Ovary (tissue), 7 donors: ENCODE measurements at regions not wholly inside any gene's neighbourhood (a gene's known extent, or its start where the extent isn't known, plus 50 kb on each side); places are given as distances from the start of the nearest gene placed in this dataset.
"Not testable (repeated sequence)": the region's sequence is repeated elsewhere in the genome, so short reads cannot be mapped to it uniquely, and the experiment has no call there.

Experiments
- DNase-seq, 5 donors: peaks; one replicate each; pipeline ENCODE4 v3.0.0-alpha.2; 2019 to 2020
- H3K27ac ChIP-seq, 2 donors: fragments of 200-600 bp; one replicate each; pipeline versions ENCODE4 v1.5.1 to v1.8.0; 2019 to 2022
- H3K27me3 ChIP-seq: fragments of 200-600 bp; one replicate; pipeline ENCODE4 v1.8.0; 2022
- H3K36me3 ChIP-seq: fragments of 200-600 bp; sonication (generic); one replicate; pipeline ENCODE4 v1.5.1; 2019
- H3K4me1 ChIP-seq: one replicate; pipeline ENCODE4 v1.8.1; 2013; ENCODE audit warnings: mild to moderate bottlenecking, moderate library complexity; ENCODE audit not compliant: insufficient read depth
- H3K4me3 ChIP-seq: fragments of 200-600 bp; sonication (generic); one replicate; pipeline ENCODE4 v1.5.1; 2017
- H3K9me3 ChIP-seq, 2 donors: fragments of 200-600 bp in 1 of 2; sonication (generic) in 1 of 2; one replicate each; pipeline versions ENCODE4 v1.5.1 to v1.8.1; 2013 to 2019; ENCODE audit warnings: mild to moderate bottlenecking in 1 of 2, moderate library complexity in 1 of 2
- CTCF ChIP-seq, 3 donors: fragments of 450-650 bp in 2 of 3; fragments of 200-600 bp in 1 of 3; IDR thresholded peaks; one replicate each; pipeline versions ENCODE4 v1.5.1 to v1.8.0; 2016 to 2022; ENCODE audit warnings: antibody characterized with exemption in 3 of 3, mild to moderate bottlenecking in 1 of 3
- EP300 ChIP-seq: sonication (generic); formaldehyde crosslinking; IDR thresholded peaks from one replicate; pipeline ENCODE4 v1.6.1; 2017; ENCODE audit warnings: antibody characterized with exemption
- POLR2A ChIP-seq: fragments of 450-650 bp; IDR thresholded peaks from one replicate; pipeline ENCODE4 v1.6.1; 2017; ENCODE audit warnings: antibody characterized with exemption, mild to moderate bottlenecking, moderate library complexity
- WGBS, 3 donors: extraction: QIAGEN DNeasy Blood & Tissue Kit in 1 of 3; methylation state at CpG; one replicate each; pipeline versions ENCODE4 v1.1.5 to v1.1.7; 2013 to 2017; 5-methylcytosine and 5-hydroxymethylcytosine counted together
- intact Hi-C, 4 donors: fragments of 100-400 bp; cut with DNase I; formaldehyde crosslinking; loops; one replicate each; pipeline versions ENCODE4 v1.11.0 to v1.15.1; 2022 to 2023
- donor health status: DM: no; HTN: no; CAD: no; lungs with moderate emphysema.
- donor health status: DM: no; HTN: no; CAD: no.
- donor health status: Bipolar disorder and iron deficiency.
- donor health status: DM: no; HTN: no; CAD: no.
- donor health status: DM: yes; HTN: yes; CAD: no.

- Histone ChIP-seq H3K4me1 (no peaks in the 10 kb centered on the region), H3K4me3 (no peak overlapping the region), H3K9me3 (no peaks in the 10 kb centered on the region), H3K27me3 (no peaks in the 10 kb centered on the region), H3K36me3 (no peaks in the 10 kb centered on the region), H3K27ac (no peak overlapping the region)
- intact Hi-C loops = loop anchor here in 1 of 4 donors (10.0 kb wide), 1 partner anchor 1440 kb away; no protein-coding TSS in a partner anchor
- TF ChIP-seq POLR2A (no peak), EP300 (no peak), CTCF (IDR thresholded peaks at IDR 0.05) (no peak)
- 39 to 53% (median 44%) methylated on average over 1 of the region's 1 CpG for WGBS, 3 donors
- DNase-seq = no peak
Measured at GRCh38 chrX:66815227-66815626, 176.3 kb upstream of the EDA2R start.

GRCh38 chrX:66794514-66794913, 155.6 kb upstream of the EDA2R start:
- H3K27me3 ChIP-seq, H3K4me1 ChIP-seq, H3K36me3 ChIP-seq, H3K9me3 ChIP-seq, intact Hi-C loops, H3K4me3 ChIP-seq, DNase-seq, H3K27ac ChIP-seq: not testable (repeated sequence)
- 65 to 78% (median 68%) methylated on average over 5 of the region's 5 CpGs for WGBS, 3 donors

DNA sequence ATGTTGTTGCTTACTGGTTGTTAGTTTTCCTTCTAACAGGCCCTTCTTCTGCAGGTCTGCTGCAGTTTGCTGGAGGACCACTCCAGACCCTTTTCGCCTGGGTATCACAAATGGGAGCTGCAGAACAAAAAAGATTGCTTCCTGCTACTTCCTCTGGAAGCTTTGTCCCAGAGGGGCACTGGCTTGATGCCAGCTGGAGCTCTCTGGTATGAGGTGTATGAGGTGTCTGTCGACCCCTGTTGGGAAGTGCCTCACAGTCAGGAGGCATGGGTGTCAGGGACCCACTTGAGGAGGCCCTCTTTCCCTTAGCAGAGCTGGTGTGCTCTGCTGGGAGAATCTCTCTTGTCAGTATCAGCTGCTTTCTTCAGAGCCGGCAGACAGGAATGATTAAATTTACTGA, 127.4 kb upstream of the EDA2R start:
- Histone ChIP-seq H3K27ac (no peak overlapping the region), H3K27me3 (no peaks in the 10 kb centered on the region), H3K36me3 (no peaks in the 10 kb centered on the region), H3K4me1 (no peaks in the 10 kb centered on the region), H3K4me3 (no peak overlapping the region), H3K9me3 (no peaks in the 10 kb centered on the region)
- DNase-seq = peak in 1 of 5 donors; percentile 4
- 61 to 73% (median 70%) methylated on average over 3 of the region's 3 CpGs for WGBS, 3 donors
- intact Hi-C loops = no loop called here
- TF ChIP-seq POLR2A (no peak), CTCF (IDR thresholded peaks at IDR 0.05) (no peak), EP300 (no peak)

DNA sequence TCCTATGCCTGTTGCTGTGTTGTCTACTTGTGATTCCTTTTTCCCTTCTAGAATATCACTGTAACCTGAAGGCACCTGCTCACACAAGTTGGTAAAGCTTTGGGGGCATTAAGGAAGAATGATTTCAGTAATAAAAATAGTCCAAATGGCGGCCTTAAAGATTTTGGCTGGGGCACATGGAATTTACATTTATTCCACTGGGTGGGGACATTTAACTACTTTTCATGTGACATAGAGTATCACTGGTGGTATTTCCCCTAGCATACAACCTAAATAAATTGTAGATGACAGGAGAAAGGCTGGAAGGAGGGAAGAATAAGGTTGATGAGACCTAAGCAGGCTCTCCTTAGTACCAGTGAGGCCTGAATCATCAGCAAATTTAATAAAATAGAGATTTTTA, 121.8 kb upstream of the EDA2R start:
- Histone ChIP-seq H3K27me3 (no peaks in the 10 kb centered on the region), H3K4me1 (no peaks in the 10 kb centered on the region), H3K27ac (no peak overlapping the region), H3K36me3 (no peaks in the 10 kb centered on the region), H3K4me3 (no peak overlapping the region), H3K9me3 (no peaks in the 10 kb centered on the region)
- 42 to 51% (median 49%) methylated on average over 1 of the region's 1 CpG for WGBS, 3 donors
- intact Hi-C loops = no loop called here
- DNase-seq = no peak
- TF ChIP-seq CTCF (IDR thresholded peaks at IDR 0.05) (no peak), EP300 (no peak), POLR2A (no peak)

GRCh38 chrX:66756717-66757116, 117.8 kb upstream of the EDA2R start:
- no peak for DNase-seq
- intact Hi-C loops = no loop called here
- 29 to 48% (median 36%) methylated on average over 1 of the region's 1 CpG for WGBS, 3 donors

More at GRCh38 chrX:66756717-66757116, 117.8 kb upstream of the EDA2R start:
- no peaks in the 10 kb centered on the region for H3K27me3 ChIP-seq
- no peaks in the 10 kb centered on the region for H3K9me3 ChIP-seq
- TF ChIP-seq CTCF (IDR thresholded peaks at IDR 0.05) (no peak), POLR2A (no peak), EP300 (no peak)
- no peaks in the 10 kb centered on the region for H3K36me3 ChIP-seq
- H3K4me3 ChIP-seq = no peak overlapping the region
- H3K4me1 ChIP-seq = no peaks in the 10 kb centered on the region
- H3K27ac ChIP-seq = no peak overlapping the region
